HEK293T (cell line): ENCODE measurements at regions not wholly inside any gene's neighbourhood (a gene's known extent, or its start where the extent isn't known, plus 50 kb on each side); places are given as distances from the start of the nearest gene placed in this dataset.

Experiments used
- ELF4 ChIP-seq: fragments of 450-650 bp; IDR thresholded peaks from 2 replicates; pipeline ENCODE4 v1.6.1; 2017; ENCODE audit warnings: antibody characterized with exemption
- FOXK2 ChIP-seq: fragments of 450-650 bp; IDR thresholded peaks from 2 replicates; pipeline ENCODE4 v1.6.1; 2016; ENCODE audit warnings: mild to moderate bottlenecking
- FOXM1 ChIP-seq: fragments of 450-650 bp; IDR thresholded peaks from 2 replicates; pipeline ENCODE4 v1.6.1; 2017; ENCODE audit warnings: mild to moderate bottlenecking, borderline replicate concordance
- PKNOX1 ChIP-seq: fragments of 450-650 bp; IDR thresholded peaks from 2 replicates; pipeline ENCODE4 v1.6.1; 2016
- SP1 ChIP-seq: fragments of 450-650 bp; IDR thresholded peaks from 2 replicates; pipeline ENCODE4 v1.6.1; 2017
- TARDBP ChIP-seq: fragments of 450-650 bp; IDR thresholded peaks from 2 replicates; pipeline ENCODE4 v1.6.1; 2016

- TF ChIP-seq ELF4: no peak
- TF ChIP-seq FOXK2: no peak
- no peak for TF ChIP-seq PKNOX1
- TF ChIP-seq SP1: no peak
- no peak for TF ChIP-seq TARDBP
- TF ChIP-seq FOXM1: no peak
Observed at GRCh38 chr6:55963301-55963700, 87.9 kb upstream of the BMP5 start.
